PC-9 (cell line): ENCODE measurements at regions not wholly inside any gene's neighbourhood (a gene's known extent, or its start where the extent isn't known, plus 50 kb on each side); places are given as distances from the start of the nearest gene placed in this dataset.

Experiments
- BruUV-seq: library from RNA; stranded (reverse); fragments of 400-500 nt; replicated peaks from 2 replicates; lab custom pipeline; 2021; lab: Mats Ljungman, UMichigan
- CTCF ChIA-PET: fragments of 300-600 bp; sonication (Branson Sonifier 250); formaldehyde crosslinking; loops from one replicate; lab custom pipeline; 2022; ENCODE audit warnings: antibody characterized with exemption; lab: Charles Lee
- POLR2A ChIA-PET: fragments of 300-600 bp; sonication (Branson Sonifier 250); formaldehyde crosslinking; loops from one replicate; lab custom pipeline; 2022; ENCODE audit warnings: antibody characterized with exemption; ENCODE audit not compliant: unreplicated experiment; lab: Charles Lee
- DNase-seq, 2 experiments: peaks; one replicate each; pipeline versions ENCODE4 v3.0.0 to v3.0.0-alpha.2; 2015 to 2022; ENCODE audit warnings: mixed read lengths in 1 of 2
- H2AFZ ChIP-seq: fragments of 200-600 bp; sonication (generic); 2 replicates; pipeline ENCODE4 v1.8.1; 2017; ENCODE audit warnings: antibody characterized with exemption
- H3F3A ChIP-seq: fragments of 200-600 bp; sonication (generic); 2 replicates; pipeline ENCODE4 v1.8.1; 2017; ENCODE audit warnings: antibody characterized with exemption, mild to moderate bottlenecking, low read depth; ENCODE audit not compliant: insufficient read depth
- H3K27ac ChIP-seq: fragments of 200-600 bp; sonication (generic); 2 replicates; pipeline ENCODE4 v1.6.1; 2016; ENCODE audit warnings: mixed run types
- H3K27me3 ChIP-seq: fragments of 200-600 bp; sonication (generic); 2 replicates; pipeline ENCODE4 v1.6.1; 2016; ENCODE audit warnings: low read depth, mixed run types; ENCODE audit not compliant: insufficient read depth
- H3K36me3 ChIP-seq: fragments of 200-600 bp; sonication (generic); 2 replicates; pipeline ENCODE4 v1.6.1; 2016; ENCODE audit warnings: low read depth, mixed run types
- H3K4me1 ChIP-seq: fragments of 200-600 bp; sonication (generic); replicated peaks from 2 replicates; pipeline ENCODE4 v1.6.1; 2016; ENCODE audit warnings: mixed run types; ENCODE audit not compliant: insufficient read depth
- H3K4me2 ChIP-seq: fragments of 200-600 bp; sonication (generic); 2 replicates; pipeline ENCODE4 v1.6.1; 2017; ENCODE audit warnings: mixed run types
- H3K4me3 ChIP-seq: fragments of 200-600 bp; sonication (generic); 2 replicates; pipeline ENCODE4 v1.6.1; 2016; ENCODE audit warnings: mixed run types
- H3K79me2 ChIP-seq: fragments of 200-600 bp; sonication (generic); 2 replicates; pipeline ENCODE4 v1.6.1; 2017; ENCODE audit warnings: low read depth, mixed run types
- H3K9me2 ChIP-seq: fragments of 200-600 bp; sonication (generic); 2 replicates; pipeline ENCODE4 v1.8.1; 2017; ENCODE audit warnings: mild to moderate bottlenecking; ENCODE audit not compliant: insufficient read depth
- H3K9me3 ChIP-seq: fragments of 200-600 bp; sonication (generic); 2 replicates; pipeline ENCODE4 v1.8.1; 2016; ENCODE audit warnings: low read depth; ENCODE audit not compliant: insufficient read depth
- H4K20me1 ChIP-seq: fragments of 200-600 bp; sonication (generic); 2 replicates; pipeline ENCODE4 v1.8.1; 2017; ENCODE audit not compliant: insufficient read depth
- EZH2 ChIP-seq: fragments of 200-600 bp; sonication (generic); IDR thresholded peaks from 2 replicates; pipeline ENCODE4 v1.8.0; 2017; ENCODE audit warnings: antibody characterized with exemption, low read depth
- intact Hi-C: fragments of 100-400 bp; cut with micrococcal nuclease; formaldehyde crosslinking; loops from one replicate; pipeline ENCODE4 v1.10.0; 2022; ENCODE audit not compliant: unreplicated experiment
- TF ChIP-seq, protein P1 (sequence below): fragments of 200-600 bp; sonication (generic); conservative IDR thresholded peaks from 2 replicates; pipeline ENCODE4 v1.6.1; 2017; ENCODE audit warnings: mixed run types, antibody characterized with exemption, mild to moderate bottlenecking, moderate library complexity

GRCh38 chr9:13588151-13589033, 308.9 kb upstream of the MPDZ start:
- no peak for DNase-seq
- H3F3A ChIP-seq = no peaks in the 10 kb centered on the region
- TF ChIP-seq, protein P1, sequence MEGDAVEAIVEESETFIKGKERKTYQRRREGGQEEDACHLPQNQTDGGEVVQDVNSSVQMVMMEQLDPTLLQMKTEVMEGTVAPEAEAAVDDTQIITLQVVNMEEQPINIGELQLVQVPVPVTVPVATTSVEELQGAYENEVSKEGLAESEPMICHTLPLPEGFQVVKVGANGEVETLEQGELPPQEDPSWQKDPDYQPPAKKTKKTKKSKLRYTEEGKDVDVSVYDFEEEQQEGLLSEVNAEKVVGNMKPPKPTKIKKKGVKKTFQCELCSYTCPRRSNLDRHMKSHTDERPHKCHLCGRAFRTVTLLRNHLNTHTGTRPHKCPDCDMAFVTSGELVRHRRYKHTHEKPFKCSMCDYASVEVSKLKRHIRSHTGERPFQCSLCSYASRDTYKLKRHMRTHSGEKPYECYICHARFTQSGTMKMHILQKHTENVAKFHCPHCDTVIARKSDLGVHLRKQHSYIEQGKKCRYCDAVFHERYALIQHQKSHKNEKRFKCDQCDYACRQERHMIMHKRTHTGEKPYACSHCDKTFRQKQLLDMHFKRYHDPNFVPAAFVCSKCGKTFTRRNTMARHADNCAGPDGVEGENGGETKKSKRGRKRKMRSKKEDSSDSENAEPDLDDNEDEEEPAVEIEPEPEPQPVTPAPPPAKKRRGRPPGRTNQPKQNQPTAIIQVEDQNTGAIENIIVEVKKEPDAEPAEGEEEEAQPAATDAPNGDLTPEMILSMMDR = no peak
- TF ChIP-seq EZH2 = no peak
- H3K9me2 ChIP-seq = no peaks in the 10 kb centered on the region
- no peak overlapping the region for H3K4me2 ChIP-seq
- BruUV-seq = no TSS peak
- H3K27ac ChIP-seq = no peak overlapping the region
- H3K27me3 ChIP-seq = no peaks in the 10 kb centered on the region
- CTCF ChIA-PET = no interaction called here
- no peaks in the 10 kb centered on the region for H4K20me1 ChIP-seq
- no peaks in the 10 kb centered on the region for H3K79me2 ChIP-seq
- intact Hi-C loops = no loop called here
- H3K9me3 ChIP-seq = no peaks in the 10 kb centered on the region
- POLR2A ChIA-PET = no interaction called here
- H3K36me3 ChIP-seq = no peaks in the 10 kb centered on the region
- no peak overlapping the region for H3K4me3 ChIP-seq
- no peaks in the 10 kb centered on the region for H3K4me1 ChIP-seq
- H2AFZ ChIP-seq = no peak overlapping the region

DNA sequence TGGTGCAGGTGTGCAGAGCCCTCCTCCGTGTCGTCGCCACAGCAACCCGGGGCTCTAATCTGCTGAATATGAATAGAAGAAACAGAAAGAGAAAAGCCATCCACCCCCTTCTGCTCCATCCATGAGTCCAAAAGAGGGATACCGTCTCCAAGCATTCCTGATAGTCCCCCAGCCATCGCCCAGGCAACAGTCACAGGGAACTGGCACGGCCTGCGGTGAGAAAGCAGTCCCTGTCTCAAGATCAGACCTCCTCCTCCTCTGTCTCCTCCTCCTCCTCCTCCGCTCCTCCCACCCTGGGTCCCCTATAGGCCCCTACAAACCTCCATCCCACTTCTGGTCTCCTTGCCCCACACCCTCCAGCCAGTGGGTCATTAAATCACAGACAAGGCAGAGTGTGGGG, 308.1 kb upstream of the MPDZ start:
- H3K9me3 ChIP-seq = no peaks in the 10 kb centered on the region
- no peaks in the 10 kb centered on the region for H3K4me1 ChIP-seq
- H2AFZ ChIP-seq = no peak overlapping the region
- no peaks in the 10 kb centered on the region for H4K20me1 ChIP-seq
- no peak for TF ChIP-seq EZH2
- TF ChIP-seq, protein P1 = no peak
- no peak overlapping the region for H3K27ac ChIP-seq
- H3K79me2 ChIP-seq = no peaks in the 10 kb centered on the region
- no peaks in the 10 kb centered on the region for H3F3A ChIP-seq
- no peaks in the 10 kb centered on the region for H3K9me2 ChIP-seq
- CTCF ChIA-PET = no interaction called here
- intact Hi-C loops = no loop called here
- no peaks in the 10 kb centered on the region for H3K36me3 ChIP-seq
- no peaks in the 10 kb centered on the region for H3K27me3 ChIP-seq
- no peak overlapping the region for H3K4me2 ChIP-seq
- no TSS peak for BruUV-seq
- DNase-seq = no peak
- POLR2A ChIA-PET = no interaction called here
- H3K4me3 ChIP-seq = no peak overlapping the region

DNA sequence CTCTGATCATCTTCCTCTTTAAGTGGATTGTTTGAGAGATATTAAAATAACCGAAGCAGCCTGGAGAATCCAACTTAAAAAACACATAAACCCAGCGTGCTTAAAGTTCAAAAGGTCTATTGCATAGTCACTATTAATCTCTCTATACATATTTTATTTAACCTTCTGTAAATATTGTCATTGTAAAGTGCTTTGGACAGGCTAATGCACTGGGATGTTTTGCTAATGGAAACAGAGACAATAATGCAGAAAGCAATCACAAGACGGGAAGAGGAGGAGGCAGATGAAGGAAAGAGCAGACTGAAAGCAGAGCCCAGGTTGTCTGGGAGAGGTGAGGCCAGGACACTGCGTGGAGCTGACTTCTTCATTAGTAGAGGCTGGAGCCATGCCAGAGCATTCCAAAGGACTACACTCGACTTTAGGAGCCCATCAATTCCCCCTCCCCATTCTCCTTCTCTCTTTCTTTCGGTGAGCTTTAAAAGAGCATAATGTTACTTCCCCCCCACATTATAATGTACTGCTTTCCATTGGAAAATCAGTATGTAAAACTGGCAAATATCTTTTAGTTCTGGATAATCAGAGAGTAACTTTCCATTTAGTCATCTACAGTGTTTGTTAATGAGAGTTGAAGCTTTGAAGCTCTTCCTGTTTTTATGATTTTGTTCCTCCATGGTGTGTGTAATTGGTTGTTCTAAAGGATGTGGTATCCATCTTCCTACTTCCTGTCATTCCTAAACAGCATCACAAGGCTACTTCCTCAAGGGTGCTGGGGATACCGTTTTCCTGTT, 307.3 kb upstream of the MPDZ start:
- H3K27me3 ChIP-seq = no peaks in the 10 kb centered on the region
- no peaks in the 10 kb centered on the region for H4K20me1 ChIP-seq
- H3K9me2 ChIP-seq = no peaks in the 10 kb centered on the region
- CTCF ChIA-PET = no interaction called here
- no peaks in the 10 kb centered on the region for H3F3A ChIP-seq
- no peaks in the 10 kb centered on the region for H3K9me3 ChIP-seq
- no peak for TF ChIP-seq EZH2
- TF ChIP-seq, protein P1 = no peak
- H3K4me2 ChIP-seq = no peak overlapping the region
- intact Hi-C loops = no loop called here
- POLR2A ChIA-PET = interaction anchor here (0.7 kb wide), 1 partner anchor 26 kb away, joined by 3 read pairs; no protein-coding TSS in a partner anchor
- H3K79me2 ChIP-seq = no peaks in the 10 kb centered on the region
- no peaks in the 10 kb centered on the region for H3K36me3 ChIP-seq
- H3K27ac ChIP-seq = no peak overlapping the region
- no peaks in the 10 kb centered on the region for H3K4me1 ChIP-seq
- no peak for DNase-seq
- H2AFZ ChIP-seq = no peak overlapping the region
- no peak overlapping the region for H3K4me3 ChIP-seq
- BruUV-seq = no TSS peak
